SU-DHL-6 (cell line): ENCODE measurements at regions not wholly inside any gene's neighbourhood (a gene's known extent, or its start where the extent isn't known, plus 50 kb on each side); places are given as distances from the start of the nearest gene placed in this dataset.

Source experiments
- EZH2phosphoT487 ChIP-seq: fragments of 200-600 bp; sonication (generic), shearing (Covaris generic); conservative IDR thresholded peaks from 2 replicates; pipeline ENCODE4 v1.6.1; 2018; ENCODE audit warnings: mild to moderate bottlenecking, antibody characterized with exemption, low read length, moderate library complexity, mixed read lengths
- TF ChIP-seq, protein P1 (sequence below): fragments of 200-600 bp; sonication (generic); IDR thresholded peaks from one replicate; pipeline ENCODE4 v1.5.1; 2017; ENCODE audit warnings: antibody characterized with exemption, mild to moderate bottlenecking, low read length, moderate library complexity; ENCODE audit not compliant: insufficient read depth, poor library complexity, severe bottlenecking

DNA sequence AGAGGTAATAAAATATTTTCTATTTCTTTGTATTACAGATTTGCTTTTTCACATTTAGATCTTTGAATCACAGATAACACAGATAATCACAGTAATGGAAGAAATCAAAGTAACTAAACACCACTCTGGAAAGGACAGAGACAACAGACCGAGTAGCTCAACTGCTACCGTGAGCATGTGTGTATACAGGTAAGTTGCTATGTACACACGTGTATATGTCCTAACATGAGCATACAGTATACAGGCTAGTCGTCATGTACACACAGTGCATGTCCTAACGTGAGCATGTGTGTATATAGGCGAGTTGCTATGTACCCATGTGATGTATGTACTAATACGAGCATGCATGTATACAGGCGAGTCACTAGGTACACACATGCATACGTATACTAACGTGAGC lies 379.0 kb downstream of the THBS2 start:
- TF ChIP-seq, protein P1, sequence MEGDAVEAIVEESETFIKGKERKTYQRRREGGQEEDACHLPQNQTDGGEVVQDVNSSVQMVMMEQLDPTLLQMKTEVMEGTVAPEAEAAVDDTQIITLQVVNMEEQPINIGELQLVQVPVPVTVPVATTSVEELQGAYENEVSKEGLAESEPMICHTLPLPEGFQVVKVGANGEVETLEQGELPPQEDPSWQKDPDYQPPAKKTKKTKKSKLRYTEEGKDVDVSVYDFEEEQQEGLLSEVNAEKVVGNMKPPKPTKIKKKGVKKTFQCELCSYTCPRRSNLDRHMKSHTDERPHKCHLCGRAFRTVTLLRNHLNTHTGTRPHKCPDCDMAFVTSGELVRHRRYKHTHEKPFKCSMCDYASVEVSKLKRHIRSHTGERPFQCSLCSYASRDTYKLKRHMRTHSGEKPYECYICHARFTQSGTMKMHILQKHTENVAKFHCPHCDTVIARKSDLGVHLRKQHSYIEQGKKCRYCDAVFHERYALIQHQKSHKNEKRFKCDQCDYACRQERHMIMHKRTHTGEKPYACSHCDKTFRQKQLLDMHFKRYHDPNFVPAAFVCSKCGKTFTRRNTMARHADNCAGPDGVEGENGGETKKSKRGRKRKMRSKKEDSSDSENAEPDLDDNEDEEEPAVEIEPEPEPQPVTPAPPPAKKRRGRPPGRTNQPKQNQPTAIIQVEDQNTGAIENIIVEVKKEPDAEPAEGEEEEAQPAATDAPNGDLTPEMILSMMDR = no peak
- no peak for TF ChIP-seq EZH2phosphoT487
